PC-3 (cell line): ENCODE measurements at regions not wholly inside any gene's neighbourhood (a gene's known extent, or its start where the extent isn't known, plus 50 kb on each side); places are given as distances from the start of the nearest gene placed in this dataset.
"Not testable (repeated sequence)": the region's sequence is repeated elsewhere in the genome, so short reads cannot be mapped to it uniquely, and the experiment has no call there.

Experiments
- ATAC-seq: fragments of 200-7000 bp; cut with Tn5 transposase; 2 replicates; pipeline ENCODE4 v1.9.1; 2020; ENCODE audit warnings: mild to moderate bottlenecking, moderate library complexity
- BruUV-seq: library from RNA; stranded (reverse); fragments of 400-500 nt; replicated peaks from 2 replicates; lab custom pipeline; 2021; lab: Mats Ljungman, UMichigan
- CTCF ChIA-PET: fragments of 300-600 bp; sonication (Branson Sonifier 250); formaldehyde crosslinking; loops from one replicate; lab custom pipeline; 2022; ENCODE audit warnings: antibody characterized with exemption; lab: Charles Lee
- POLR2A ChIA-PET: fragments of 300-600 bp; sonication (Branson Sonifier 250); formaldehyde crosslinking; loops from one replicate; lab custom pipeline; 2022; ENCODE audit warnings: antibody characterized with exemption; ENCODE audit not compliant: unreplicated experiment; lab: Charles Lee
- DNase-seq: peaks from one replicate; pipeline ENCODE4 v3.0.0-alpha.2; 2015
- H2AFZ ChIP-seq: fragments of 300-600 bp; sonication (generic); 2 replicates; pipeline ENCODE4 v1.6.0; 2016; ENCODE audit warnings: antibody characterized with exemption, low read length
- H3F3A ChIP-seq: fragments of 300-600 bp; sonication (generic); one replicate; pipeline ENCODE4 v1.6.0; 2017; ENCODE audit warnings: antibody characterized with exemption, low read length, control low read depth, mild to moderate bottlenecking; ENCODE audit not compliant: unreplicated experiment
- H3K27ac ChIP-seq: fragments of 300-600 bp; sonication (generic); 2 replicates; pipeline ENCODE4 v1.5.1; 2016; ENCODE audit warnings: mild to moderate bottlenecking, low read length
- H3K27me3 ChIP-seq: fragments of 300-600 bp; sonication (generic); 2 replicates; pipeline ENCODE4 v1.6.1; 2016; ENCODE audit warnings: low read length, mixed read lengths
- H3K36me3 ChIP-seq: fragments of 300-600 bp; sonication (generic); 2 replicates; pipeline ENCODE4 v1.6.1; 2016; ENCODE audit warnings: low read depth, mixed run types, low read length, mixed read lengths
- H3K4me1 ChIP-seq: fragments of 300-600 bp; sonication (generic); 2 replicates; pipeline ENCODE4 v1.5.1; 2016; ENCODE audit warnings: low read length; ENCODE audit not compliant: insufficient read depth
- H3K4me2 ChIP-seq: fragments of 300-600 bp; sonication (generic); 2 replicates; pipeline ENCODE4 v1.6.0; 2016; ENCODE audit warnings: low read length
- H3K4me3 ChIP-seq: fragments of 300-600 bp; sonication (generic); 2 replicates; pipeline ENCODE4 v1.5.1; 2016; ENCODE audit warnings: mild to moderate bottlenecking, low read length, mixed read lengths
- H3K79me2 ChIP-seq: fragments of 300-600 bp; sonication (generic); 2 replicates; pipeline ENCODE4 v1.6.1; 2017; ENCODE audit warnings: low read length, mixed read lengths
- H3K9ac ChIP-seq: fragments of 300-600 bp; sonication (generic); 2 replicates; pipeline ENCODE4 v1.6.0; 2016; ENCODE audit warnings: mild to moderate bottlenecking, low read length
- H3K9me2 ChIP-seq: fragments of 300-600 bp; sonication (generic); replicated peaks from 2 replicates; pipeline ENCODE4 v1.6.1; 2016; ENCODE audit warnings: mixed run types, low read length, mixed read lengths
- H3K9me3 ChIP-seq: fragments of 300-600 bp; sonication (generic); 2 replicates; pipeline ENCODE4 v1.6.1; 2016; ENCODE audit warnings: low read length, mixed read lengths
- H4K20me1 ChIP-seq: fragments of 300-600 bp; sonication (generic); 2 replicates; pipeline ENCODE4 v1.6.1; 2016; ENCODE audit warnings: low read length, mixed read lengths
- CTCF ChIP-seq: fragments of 300-600 bp; sonication (generic); conservative IDR thresholded peaks from 2 replicates; pipeline ENCODE4 v1.5.1; 2017; ENCODE audit warnings: antibody characterized with exemption, low read depth, mild to moderate bottlenecking, low read length
- EZH2 ChIP-seq: fragments of 300-600 bp; sonication (generic); IDR thresholded peaks from one replicate; pipeline ENCODE4 v1.6.1; 2017; ENCODE audit warnings: antibody characterized with exemption, mild to moderate bottlenecking, low read length; ENCODE audit not compliant: unreplicated experiment
- EZH2phosphoT487 ChIP-seq: fragments of 300-600 bp; sonication (generic); IDR thresholded peaks from 2 replicates; pipeline ENCODE4 v1.6.1; 2018; ENCODE audit warnings: mild to moderate bottlenecking, antibody characterized with exemption, low read length, borderline replicate concordance
- intact Hi-C: fragments of 100-400 bp; cut with micrococcal nuclease; formaldehyde crosslinking; loops from 2 replicates; pipeline ENCODE4 v1.9.0; 2023

- H3K9me3 ChIP-seq: no peaks in the 10 kb centered on the region; the same call in 1 of the 2 replicates
- no peaks in the 10 kb centered on the region for H3K79me2 ChIP-seq
- intact Hi-C loops: no loop called here
- H2AFZ ChIP-seq: no peak overlapping the region
- ATAC-seq (no peak), DNase-seq (no peak)
- no peaks in the 10 kb centered on the region for H3K27me3 ChIP-seq
- H3K36me3 ChIP-seq: no peaks in the 10 kb centered on the region
- CTCF ChIA-PET: no interaction called here
- H3K4me2 ChIP-seq: no peak overlapping the region
- no peak overlapping the region for H3K4me3 ChIP-seq
- no peaks in the 10 kb centered on the region for H4K20me1 ChIP-seq
- H3F3A ChIP-seq: no peaks in the 10 kb centered on the region
- H3K27ac ChIP-seq: no peak overlapping the region
- H3K9me2 ChIP-seq: no peaks in the 10 kb centered on the region
- no TSS peak for BruUV-seq
- H3K4me1 ChIP-seq: no peaks in the 10 kb centered on the region
- POLR2A ChIA-PET: no interaction called here
- H3K9ac ChIP-seq: no peak overlapping the region
- TF ChIP-seq EZH2: no peak
Observed at GRCh38 chr2:78839259-78839658, 186.2 kb upstream of the REG3G start.

- H3K9ac ChIP-seq, H3K9me2 ChIP-seq, H3K4me3 ChIP-seq, BruUV-seq, H3K36me3 ChIP-seq, H3K27ac ChIP-seq, intact Hi-C loops, H3K4me2 ChIP-seq, H2AFZ ChIP-seq, H3K9me3 ChIP-seq, ATAC-seq, POLR2A ChIA-PET, H3K27me3 ChIP-seq, H3K79me2 ChIP-seq, H4K20me1 ChIP-seq, H3F3A ChIP-seq, H3K4me1 ChIP-seq, DNase-seq: not testable (repeated sequence)
- CTCF ChIA-PET: interaction anchor here (0.5 kb wide), 1 partner anchor 167 kb away, joined by 4 read pairs; no protein-coding TSS in a partner anchor
Observed at GRCh38 chr2:78840311-78840710, 185.2 kb upstream of the REG3G start.

- POLR2A ChIA-PET: no interaction called here
- CTCF ChIA-PET: no interaction called here
- H3K79me2 ChIP-seq: no peaks in the 10 kb centered on the region
Observed at GRCh38 chr2:78845664-78846185, 179.8 kb upstream of the REG3G start.

More at GRCh38 chr2:78845664-78846185, 179.8 kb upstream of the REG3G start:
- no TSS peak for BruUV-seq
- Histone ChIP-seq H3K4me2 (no peak overlapping the region), H3K9ac (no peak overlapping the region), H3K4me1 (no peaks in the 10 kb centered on the region), H3K4me3 (no peak overlapping the region), H4K20me1 (no peaks in the 10 kb centered on the region), H3K36me3 (no peaks in the 10 kb centered on the region), H3K27ac (no peak overlapping the region), H3K9me2 (no peaks in the 10 kb centered on the region), H2AFZ (no peak overlapping the region), H3K9me3 (no peaks in the 10 kb centered on the region), H3K27me3 (no peaks in the 10 kb centered on the region), H3F3A (no peaks in the 10 kb centered on the region)
- no peak for DNase-seq
- ATAC-seq: no peak
- TF ChIP-seq EZH2phosphoT487: no peak
- TF ChIP-seq CTCF: no peak
- TF ChIP-seq EZH2: no peak
- intact Hi-C loops: no loop called here
